ENCODE measurements at regions not wholly inside any gene's neighbourhood (a gene's known extent, or its start where the extent isn't known, plus 50 kb on each side); places are given as distances from the start of the nearest gene placed in this dataset.

DNA sequence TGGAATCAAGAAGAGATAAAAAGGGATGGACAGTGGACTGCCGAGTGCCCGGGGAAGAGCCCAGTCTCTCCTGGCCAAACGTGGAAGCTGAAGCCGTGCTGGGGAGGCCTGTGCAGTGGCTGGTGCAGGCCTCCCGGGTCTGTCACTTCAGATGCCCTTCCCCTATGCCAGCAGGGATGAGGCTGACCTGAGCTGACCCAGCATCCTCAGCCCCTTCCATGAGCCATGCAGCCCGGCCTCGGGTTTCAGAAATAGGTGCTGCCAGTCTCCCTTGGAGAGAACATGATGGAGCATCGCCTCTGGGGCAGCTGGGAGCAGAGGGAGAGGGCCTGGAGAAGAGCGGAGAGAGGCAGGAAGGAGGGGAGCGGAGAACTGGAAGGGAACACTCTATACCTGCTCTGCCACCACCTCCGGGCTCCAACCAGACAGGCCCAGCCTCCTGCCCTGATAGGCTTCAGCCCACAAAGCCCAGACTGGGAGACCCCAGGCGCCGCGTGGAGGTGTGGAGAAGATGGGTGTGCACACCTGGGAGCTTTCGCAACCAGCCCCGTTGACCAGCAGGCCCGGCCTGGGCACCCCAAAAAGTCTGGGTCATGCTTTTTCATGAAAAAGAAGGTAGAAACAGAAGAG, 68.6 kb upstream of the PPP2R2D start:
- no peak overlapping the region for H3K4me3 ChIP-seq (ENCODE audit: low read depth, low read length, poor library complexity, severe bottlenecking)
- ChIA-PET CTCF (no interaction called here), POLR2A (ENCODE audit: low non-redundant PET) (no interaction called here)
- intact Hi-C loops (cut with micrococcal nuclease; ENCODE audit: unreplicated experiment): no loop called here
- H3K4me1 ChIP-seq (ENCODE audit: insufficient read depth, low read length, poor library complexity, severe bottlenecking): no peaks in the 10 kb centered on the region
- DNase-seq (ENCODE audit: low spot score): no peak
- no peak for TF ChIP-seq EZH2 (IDR thresholded peaks at IDR 0.05; ENCODE audit: borderline replicate concordance, low read depth, low read length, poor library complexity, severe bottlenecking)
- TF ChIP-seq, protein P1, sequence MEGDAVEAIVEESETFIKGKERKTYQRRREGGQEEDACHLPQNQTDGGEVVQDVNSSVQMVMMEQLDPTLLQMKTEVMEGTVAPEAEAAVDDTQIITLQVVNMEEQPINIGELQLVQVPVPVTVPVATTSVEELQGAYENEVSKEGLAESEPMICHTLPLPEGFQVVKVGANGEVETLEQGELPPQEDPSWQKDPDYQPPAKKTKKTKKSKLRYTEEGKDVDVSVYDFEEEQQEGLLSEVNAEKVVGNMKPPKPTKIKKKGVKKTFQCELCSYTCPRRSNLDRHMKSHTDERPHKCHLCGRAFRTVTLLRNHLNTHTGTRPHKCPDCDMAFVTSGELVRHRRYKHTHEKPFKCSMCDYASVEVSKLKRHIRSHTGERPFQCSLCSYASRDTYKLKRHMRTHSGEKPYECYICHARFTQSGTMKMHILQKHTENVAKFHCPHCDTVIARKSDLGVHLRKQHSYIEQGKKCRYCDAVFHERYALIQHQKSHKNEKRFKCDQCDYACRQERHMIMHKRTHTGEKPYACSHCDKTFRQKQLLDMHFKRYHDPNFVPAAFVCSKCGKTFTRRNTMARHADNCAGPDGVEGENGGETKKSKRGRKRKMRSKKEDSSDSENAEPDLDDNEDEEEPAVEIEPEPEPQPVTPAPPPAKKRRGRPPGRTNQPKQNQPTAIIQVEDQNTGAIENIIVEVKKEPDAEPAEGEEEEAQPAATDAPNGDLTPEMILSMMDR (conservative IDR thresholded peaks at IDR 0.05; ENCODE audit: low read depth, low read length): no peak
- H3K27ac ChIP-seq (ENCODE audit: low read depth, low read length, poor library complexity, severe bottlenecking): no peak overlapping the region
- no peaks in the 10 kb centered on the region for H3K36me3 ChIP-seq (ENCODE audit: insufficient read depth, low read length, poor library complexity, severe bottlenecking)
- H3K27me3 ChIP-seq (replicated peaks; ENCODE audit: insufficient read depth, low read depth, low read length, poor library complexity): peaks cover 8% of the 10 kb centered on the region
- BruUV-seq (replicated peaks): no TSS peak
- H3K9me3 ChIP-seq (ENCODE audit: low read depth, low read length, poor library complexity, severe bottlenecking): no peaks in the 10 kb centered on the region

DNA sequence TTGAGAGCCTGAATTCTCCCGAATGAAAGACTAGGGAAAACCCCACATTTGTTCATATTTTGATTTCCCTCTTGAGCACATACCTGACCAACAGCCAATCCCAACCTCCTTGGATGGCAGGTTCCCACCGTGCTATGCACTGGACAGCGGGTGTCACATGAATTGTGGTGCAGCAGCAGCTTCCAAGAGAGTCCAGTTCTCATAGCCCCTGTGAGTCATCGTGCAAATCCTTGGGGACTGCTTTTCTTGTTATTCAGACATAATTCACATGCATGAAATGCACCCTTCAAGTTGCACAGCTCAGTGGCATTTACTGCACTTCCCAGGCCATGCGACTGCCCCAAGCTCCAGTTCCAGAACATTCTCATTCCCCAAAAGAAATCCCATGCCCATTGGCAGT, 67.8 kb upstream of the PPP2R2D start:
- no peak for DNase-seq (ENCODE audit: low spot score)
- no peak for TF ChIP-seq EZH2 (IDR thresholded peaks at IDR 0.05; ENCODE audit: borderline replicate concordance, low read depth, low read length, poor library complexity, severe bottlenecking)
- TF ChIP-seq, protein P1 (conservative IDR thresholded peaks at IDR 0.05; ENCODE audit: low read depth, low read length): no peak
- POLR2A ChIA-PET (ENCODE audit: low non-redundant PET): no interaction called here
- no peaks in the 10 kb centered on the region for H3K36me3 ChIP-seq (ENCODE audit: insufficient read depth, low read length, poor library complexity, severe bottlenecking)
- no TSS peak for BruUV-seq (replicated peaks)
- peaks cover 8% of the 10 kb centered on the region for H3K27me3 ChIP-seq (replicated peaks; ENCODE audit: insufficient read depth, low read depth, low read length, poor library complexity)
- CTCF ChIA-PET: no interaction called here
- no peak overlapping the region for H3K27ac ChIP-seq (ENCODE audit: low read depth, low read length, poor library complexity, severe bottlenecking)
- no peaks in the 10 kb centered on the region for H3K9me3 ChIP-seq (ENCODE audit: low read depth, low read length, poor library complexity, severe bottlenecking)
- intact Hi-C loops (cut with micrococcal nuclease; ENCODE audit: unreplicated experiment): no loop called here
- no peak overlapping the region for H3K4me3 ChIP-seq (ENCODE audit: low read depth, low read length, poor library complexity, severe bottlenecking)
- no peaks in the 10 kb centered on the region for H3K4me1 ChIP-seq (ENCODE audit: insufficient read depth, low read length, poor library complexity, severe bottlenecking)

DNA sequence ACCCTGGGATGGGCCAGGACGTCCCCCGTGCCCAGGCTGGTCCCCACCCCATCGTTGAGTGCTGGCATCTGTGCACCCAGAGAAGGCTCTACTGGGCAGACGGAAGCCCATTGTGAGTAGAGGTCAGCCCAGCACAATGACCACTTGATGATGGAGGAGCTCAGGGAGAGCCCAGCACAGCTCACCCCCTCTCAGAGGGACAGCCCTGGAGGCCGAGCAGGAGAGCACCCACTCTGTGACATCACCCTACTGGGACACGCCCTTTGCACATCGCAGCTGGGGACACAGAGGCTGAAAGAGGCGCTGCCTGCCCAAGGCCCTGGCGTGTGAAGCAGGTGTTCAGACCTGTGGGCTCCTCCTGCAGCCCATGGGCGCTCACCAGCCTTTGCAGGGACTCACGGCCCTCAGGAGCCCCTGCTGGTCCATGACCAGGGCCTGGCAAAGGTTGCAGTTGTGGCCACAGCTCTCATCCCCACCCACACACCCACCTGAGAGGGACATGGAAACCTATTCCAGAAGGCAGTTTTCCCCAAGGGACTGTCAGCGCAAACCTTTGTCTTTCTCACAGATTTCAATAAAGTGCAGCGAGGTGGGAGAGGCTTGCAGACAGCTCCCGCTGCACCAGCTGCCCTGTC, 67.2 kb upstream of the PPP2R2D start:
- ChIA-PET CTCF (no interaction called here), POLR2A (ENCODE audit: low non-redundant PET) (no interaction called here)
- Histone ChIP-seq H3K4me1 (ENCODE audit: insufficient read depth, low read length, poor library complexity, severe bottlenecking) (no peaks in the 10 kb centered on the region), H3K36me3 (ENCODE audit: insufficient read depth, low read length, poor library complexity, severe bottlenecking) (no peaks in the 10 kb centered on the region), H3K27me3 (replicated peaks; ENCODE audit: insufficient read depth, low read depth, low read length, poor library complexity) (peaks cover 3% of the 10 kb centered on the region), H3K4me3 (ENCODE audit: low read depth, low read length, poor library complexity, severe bottlenecking) (no peak overlapping the region), H3K9me3 (ENCODE audit: low read depth, low read length, poor library complexity, severe bottlenecking) (no peaks in the 10 kb centered on the region), H3K27ac (ENCODE audit: low read depth, low read length, poor library complexity, severe bottlenecking) (no peak overlapping the region)
- DNase-seq (ENCODE audit: low spot score): no peak
- no TSS peak for BruUV-seq (replicated peaks)
- intact Hi-C loops (cut with micrococcal nuclease; ENCODE audit: unreplicated experiment): no loop called here
- TF ChIP-seq, protein P1 (conservative IDR thresholded peaks at IDR 0.05; ENCODE audit: low read depth, low read length): no peak
- no peak for TF ChIP-seq EZH2 (IDR thresholded peaks at IDR 0.05; ENCODE audit: borderline replicate concordance, low read depth, low read length, poor library complexity, severe bottlenecking)
